Hepatocyte (in vitro differentiated cells): ENCODE measurements at regions not wholly inside any gene's neighbourhood (a gene's known extent, or its start where the extent isn't known, plus 50 kb on each side); places are given as distances from the start of the nearest gene placed in this dataset.

Experiments
- DNase-seq: peaks from one replicate; pipeline ENCODE4 v3.0.0-alpha.2; 2016; ENCODE audit warnings: low spot score
- H2AFZ ChIP-seq: fragments of 200-600 bp; sonication (generic); 2 replicates; pipeline ENCODE4 v1.6.0; 2016; ENCODE audit warnings: antibody characterized with exemption, mild to moderate bottlenecking
- H3K27ac ChIP-seq: fragments of 200-600 bp; sonication (generic); 2 replicates; pipeline ENCODE4 v1.5.1; 2016; ENCODE audit warnings: mild to moderate bottlenecking
- H3K27me3 ChIP-seq: fragments of 200-600 bp; sonication (generic); 2 replicates; pipeline ENCODE4 v1.6.1; 2016
- H3K36me3 ChIP-seq: fragments of 200-600 bp; sonication (generic); replicated peaks from 2 replicates; pipeline ENCODE4 v1.5.1; 2016; ENCODE audit warnings: low read depth; ENCODE audit not compliant: insufficient read depth
- H3K4me1 ChIP-seq: fragments of 200-600 bp; sonication (generic); 2 replicates; pipeline ENCODE4 v1.5.1; 2016; ENCODE audit warnings: mild to moderate bottlenecking, moderate library complexity; ENCODE audit not compliant: insufficient read depth
- H3K4me2 ChIP-seq: fragments of 200-600 bp; sonication (generic); 2 replicates; pipeline ENCODE4 v1.6.0; 2016
- H3K4me3 ChIP-seq: fragments of 200-600 bp; sonication (generic); 2 replicates; pipeline ENCODE4 v1.5.1; 2016; ENCODE audit warnings: mild to moderate bottlenecking
- H3K79me2 ChIP-seq: fragments of 200-600 bp; sonication (generic); 2 replicates; pipeline ENCODE4 v1.6.0; 2017; ENCODE audit warnings: mild to moderate bottlenecking
- H3K9me2 ChIP-seq: fragments of 200-600 bp; sonication (generic); replicated peaks from 2 replicates; pipeline ENCODE4 v1.6.0; 2017; ENCODE audit warnings: mild to moderate bottlenecking; ENCODE audit not compliant: insufficient read depth
- H3K9me3 ChIP-seq: fragments of 200-600 bp; sonication (generic); 2 replicates; pipeline ENCODE4 v1.5.1; 2016; ENCODE audit warnings: low read depth, mild to moderate bottlenecking
- H4K20me1 ChIP-seq: fragments of 200-600 bp; sonication (generic); 2 replicates; pipeline ENCODE4 v1.6.0; 2016; ENCODE audit warnings: mild to moderate bottlenecking; ENCODE audit not compliant: insufficient read depth, poor library complexity, severe bottlenecking
- CTCF ChIP-seq: fragments of 200-600 bp; sonication (generic); IDR thresholded peaks from 2 replicates; pipeline ENCODE4 v1.5.1; 2016; ENCODE audit warnings: antibody characterized with exemption, mild to moderate bottlenecking; ENCODE audit not compliant: poor library complexity
- EZH2 ChIP-seq: fragments of 200-600 bp; sonication (generic); IDR thresholded peaks from 2 replicates; pipeline ENCODE4 v1.6.1; 2016; ENCODE audit warnings: antibody characterized with exemption, mild to moderate bottlenecking, borderline replicate concordance
- EZH2phosphoT487 ChIP-seq: fragments of 200-600 bp; sonication (generic); IDR thresholded peaks from one replicate; pipeline ENCODE4 v1.6.1; 2018; ENCODE audit warnings: antibody characterized with exemption, mild to moderate bottlenecking, low read depth, moderate library complexity; ENCODE audit not compliant: unreplicated experiment, severe bottlenecking
- WGBS: methylation state at CpG from one replicate; pipeline ENCODE4 v1.1.6; 2016; ENCODE audit warnings: low lambda C conversion rate; ENCODE audit errors: missing lambda C conversion rate; 5-methylcytosine and 5-hydroxymethylcytosine counted together

GRCh38 chr14:89566180-89566579 is 149.1 kb upstream of the FOXN3 start:
- no peak overlapping the region for H3K27ac ChIP-seq
- no peaks in the 10 kb centered on the region for H3K36me3 ChIP-seq
- H3K9me3 ChIP-seq, result no peaks in the 10 kb centered on the region
- H3K79me2 ChIP-seq, result no peaks in the 10 kb centered on the region
- 85% methylated on average over 5 of the region's 5 CpGs for WGBS
- H4K20me1 ChIP-seq, result no peaks in the 10 kb centered on the region
- TF ChIP-seq EZH2phosphoT487, result no peak
- no peak for TF ChIP-seq EZH2
- no peak for TF ChIP-seq CTCF
- H3K4me3 ChIP-seq, result no peak overlapping the region
- no peaks in the 10 kb centered on the region for H3K27me3 ChIP-seq
- H3K9me2 ChIP-seq, result no peaks in the 10 kb centered on the region
- H2AFZ ChIP-seq, result no peak overlapping the region
- no peak overlapping the region for H3K4me2 ChIP-seq
- H3K4me1 ChIP-seq, result no peaks in the 10 kb centered on the region
- no peak for DNase-seq

GRCh38 chr14:89565607-89566006 is 148.6 kb upstream of the FOXN3 start:
- Histone ChIP-seq H3K9me2 (no peaks in the 10 kb centered on the region), H3K79me2 (no peaks in the 10 kb centered on the region), H3K9me3 (no peaks in the 10 kb centered on the region), H2AFZ (no peak overlapping the region), H3K27me3 (no peaks in the 10 kb centered on the region), H3K4me1 (no peaks in the 10 kb centered on the region), H3K36me3 (no peaks in the 10 kb centered on the region), H4K20me1 (no peaks in the 10 kb centered on the region), H3K4me3 (no peak overlapping the region), H3K27ac (no peak overlapping the region), H3K4me2 (no peak overlapping the region)
- WGBS, result 89% methylated on average over 5 of the region's 5 CpGs
- DNase-seq, result no peak
- TF ChIP-seq EZH2 (no peak), CTCF (no peak), EZH2phosphoT487 (no peak)

GRCh38 chr14:89564989-89565388 is 148.0 kb upstream of the FOXN3 start:
- H3K4me2 ChIP-seq, result no peak overlapping the region
- no peaks in the 10 kb centered on the region for H3K4me1 ChIP-seq
- no peaks in the 10 kb centered on the region for H3K9me3 ChIP-seq
- TF ChIP-seq EZH2phosphoT487 (no peak), EZH2 (no peak), CTCF (no peak)
- WGBS, result 100% methylated on average over 4 of the region's 5 CpGs
- H2AFZ ChIP-seq, result no peak overlapping the region
- no peaks in the 10 kb centered on the region for H4K20me1 ChIP-seq
- H3K36me3 ChIP-seq, result no peaks in the 10 kb centered on the region
- no peaks in the 10 kb centered on the region for H3K9me2 ChIP-seq
- no peaks in the 10 kb centered on the region for H3K79me2 ChIP-seq
- no peak for DNase-seq
- H3K27ac ChIP-seq, result no peak overlapping the region
- H3K4me3 ChIP-seq, result no peak overlapping the region
- H3K27me3 ChIP-seq, result no peaks in the 10 kb centered on the region
